Lower lobe of right lung (tissue), 2 donors: ENCODE measurements at regions not wholly inside any gene's neighbourhood (a gene's known extent, or its start where the extent isn't known, plus 50 kb on each side); places are given as distances from the start of the nearest gene placed in this dataset.
"Not testable (repeated sequence)": the region's sequence is repeated elsewhere in the genome, so short reads cannot be mapped to it uniquely, and the experiment has no call there.

ENCODE experiments used
- ATAC-seq, 2 donors: fragments of 200-7000 bp; cut with Tn5 transposase; one replicate each; pipeline ENCODE4 v1.9.1; 2020 to 2022; ENCODE audit warnings: mild to moderate bottlenecking in 2 of 2, moderate library complexity in 2 of 2
- DNase-seq: peaks from one replicate; pipeline ENCODE4 v3.0.0-alpha.2; 2020
- H3K27ac ChIP-seq: fragments of 200-600 bp; one replicate; pipeline ENCODE4 v1.8.0; 2022
- H3K27me3 ChIP-seq: fragments of 200-600 bp; one replicate; pipeline ENCODE4 v1.8.0; 2022; ENCODE audit warnings: low read depth
- H3K36me3 ChIP-seq: fragments of 200-600 bp; one replicate; pipeline ENCODE4 v1.8.0; 2022; ENCODE audit warnings: mild to moderate bottlenecking
- H3K4me1 ChIP-seq: fragments of 200-600 bp; one replicate; pipeline ENCODE4 v1.8.0; 2022
- H3K4me3 ChIP-seq: fragments of 200-600 bp; one replicate; pipeline ENCODE4 v1.8.0; 2022; ENCODE audit warnings: mild to moderate bottlenecking
- H3K9me3 ChIP-seq: fragments of 200-600 bp; one replicate; pipeline ENCODE4 v1.8.0; 2022
- intact Hi-C: fragments of 100-400 bp; cut with DNase I; formaldehyde crosslinking; loops from one replicate; pipeline ENCODE4 v1.11.0; 2022
- TF ChIP-seq, protein P1 (sequence below): fragments of 200-600 bp; IDR thresholded peaks from one replicate; pipeline ENCODE4 v1.8.0; 2022; ENCODE audit warnings: antibody characterized with exemption, mild to moderate bottlenecking
- donor health status: DM: no; HTN: yes; CAD: no; lungs with severe emphysema.

DNA sequence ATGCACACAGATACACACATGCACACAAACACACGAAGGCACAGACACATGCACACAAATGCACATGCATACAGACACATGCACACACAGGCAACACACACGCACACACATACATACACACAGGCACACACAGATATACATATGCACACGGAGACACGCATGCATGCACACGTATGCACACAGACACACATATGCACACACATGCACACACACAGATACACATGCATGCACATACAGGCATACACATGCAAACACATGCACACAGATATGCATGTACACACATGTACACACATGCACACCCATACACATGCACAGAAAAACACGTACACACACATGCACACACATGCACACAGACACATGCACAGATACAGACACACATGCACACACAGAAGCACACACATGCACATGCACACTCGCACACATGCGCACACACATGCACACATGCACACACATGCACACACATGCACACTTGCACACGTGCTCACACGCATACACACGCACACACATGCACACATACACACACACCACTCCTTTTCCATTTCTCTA, 70.8 kb upstream of the ALDH3B2 start:
- Histone ChIP-seq H3K36me3 (no peaks in the 10 kb centered on the region), H3K4me1 (no peaks in the 10 kb centered on the region), H3K4me3 (no peak overlapping the region), H3K9me3 (no peaks in the 10 kb centered on the region), H3K27me3 (no peaks in the 10 kb centered on the region), H3K27ac (no peak overlapping the region)
- intact Hi-C loops = no loop called here
- TF ChIP-seq, protein P1, sequence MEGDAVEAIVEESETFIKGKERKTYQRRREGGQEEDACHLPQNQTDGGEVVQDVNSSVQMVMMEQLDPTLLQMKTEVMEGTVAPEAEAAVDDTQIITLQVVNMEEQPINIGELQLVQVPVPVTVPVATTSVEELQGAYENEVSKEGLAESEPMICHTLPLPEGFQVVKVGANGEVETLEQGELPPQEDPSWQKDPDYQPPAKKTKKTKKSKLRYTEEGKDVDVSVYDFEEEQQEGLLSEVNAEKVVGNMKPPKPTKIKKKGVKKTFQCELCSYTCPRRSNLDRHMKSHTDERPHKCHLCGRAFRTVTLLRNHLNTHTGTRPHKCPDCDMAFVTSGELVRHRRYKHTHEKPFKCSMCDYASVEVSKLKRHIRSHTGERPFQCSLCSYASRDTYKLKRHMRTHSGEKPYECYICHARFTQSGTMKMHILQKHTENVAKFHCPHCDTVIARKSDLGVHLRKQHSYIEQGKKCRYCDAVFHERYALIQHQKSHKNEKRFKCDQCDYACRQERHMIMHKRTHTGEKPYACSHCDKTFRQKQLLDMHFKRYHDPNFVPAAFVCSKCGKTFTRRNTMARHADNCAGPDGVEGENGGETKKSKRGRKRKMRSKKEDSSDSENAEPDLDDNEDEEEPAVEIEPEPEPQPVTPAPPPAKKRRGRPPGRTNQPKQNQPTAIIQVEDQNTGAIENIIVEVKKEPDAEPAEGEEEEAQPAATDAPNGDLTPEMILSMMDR = no peak
- ATAC-seq (no peak), DNase-seq (no peak)

DNA sequence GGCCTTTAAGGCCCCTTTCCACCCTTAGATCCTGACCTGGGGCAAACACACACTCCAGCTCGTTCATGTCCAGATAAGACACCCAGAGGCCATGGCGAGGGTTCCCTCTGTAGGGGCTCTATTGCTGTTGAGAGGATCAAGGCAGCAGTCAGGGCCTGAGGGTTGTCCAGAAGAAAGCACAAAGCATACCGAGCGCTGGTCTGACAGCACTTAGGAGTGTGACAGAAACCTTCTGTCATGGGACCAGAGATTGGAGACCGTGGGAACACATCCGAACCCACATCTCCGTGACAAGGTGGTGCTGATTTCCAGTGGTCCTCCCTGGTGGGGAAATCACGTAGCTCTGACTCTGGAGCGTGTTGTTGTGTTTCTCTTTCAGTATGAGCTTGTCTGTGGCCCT, 69.8 kb upstream of the ALDH3B2 start:
- DNase-seq, ATAC-seq, H3K4me1 ChIP-seq, H3K27ac ChIP-seq, intact Hi-C loops, H3K27me3 ChIP-seq, H3K4me3 ChIP-seq, H3K36me3 ChIP-seq, H3K9me3 ChIP-seq: not testable (repeated sequence)

DNA sequence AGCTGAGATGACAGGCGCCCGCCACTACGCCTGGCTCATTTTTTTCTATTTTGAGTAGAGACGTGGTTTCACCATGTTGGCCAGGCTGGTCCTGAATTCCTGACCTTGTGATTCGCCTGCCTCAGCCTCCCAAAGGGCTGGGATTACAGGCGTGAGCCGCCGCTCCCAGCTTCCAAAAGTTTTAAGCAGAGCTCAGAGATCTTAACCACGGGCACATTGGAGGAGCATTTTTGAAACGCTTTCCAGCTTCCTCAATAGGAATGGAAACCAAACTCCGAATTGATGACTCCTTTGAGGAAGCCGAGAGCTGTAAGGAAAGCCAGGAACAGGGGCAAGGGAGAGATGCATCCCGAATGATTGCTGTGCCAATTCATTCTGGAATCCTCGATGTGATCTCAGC, 63.8 kb upstream of the ALDH3B2 start:
- H3K27me3 ChIP-seq, H3K9me3 ChIP-seq, H3K27ac ChIP-seq, H3K36me3 ChIP-seq, H3K4me3 ChIP-seq, intact Hi-C loops, DNase-seq, H3K4me1 ChIP-seq, ATAC-seq: not testable (repeated sequence)

DNA sequence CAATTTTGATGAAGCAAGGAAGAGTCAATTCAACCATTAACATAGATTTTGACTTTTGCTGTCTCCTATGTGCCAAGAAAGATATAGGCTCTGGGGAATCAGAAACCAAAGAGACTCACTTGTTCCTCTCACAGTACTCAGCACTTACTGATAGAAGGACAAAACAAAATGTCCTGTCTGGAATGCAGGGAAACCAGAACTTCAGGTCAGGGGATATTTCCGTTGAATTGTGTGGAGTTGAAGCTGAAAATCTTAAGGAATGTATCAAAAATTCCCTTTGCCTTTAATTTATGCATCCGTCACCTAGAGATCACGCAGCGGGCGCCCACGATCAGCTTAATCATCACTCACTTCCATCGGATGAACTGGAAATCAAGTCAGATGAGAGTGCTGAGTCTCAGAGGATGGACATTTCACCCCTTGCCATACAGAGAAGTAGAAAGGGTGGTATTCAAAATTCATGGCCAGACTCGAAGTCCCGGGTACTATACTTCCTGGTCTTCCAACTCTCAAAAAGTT, 63.2 kb upstream of the ALDH3B2 start:
- H3K27ac ChIP-seq, H3K36me3 ChIP-seq, intact Hi-C loops, H3K4me3 ChIP-seq, H3K4me1 ChIP-seq, H3K27me3 ChIP-seq, H3K9me3 ChIP-seq, DNase-seq, ATAC-seq: not testable (repeated sequence)

DNA sequence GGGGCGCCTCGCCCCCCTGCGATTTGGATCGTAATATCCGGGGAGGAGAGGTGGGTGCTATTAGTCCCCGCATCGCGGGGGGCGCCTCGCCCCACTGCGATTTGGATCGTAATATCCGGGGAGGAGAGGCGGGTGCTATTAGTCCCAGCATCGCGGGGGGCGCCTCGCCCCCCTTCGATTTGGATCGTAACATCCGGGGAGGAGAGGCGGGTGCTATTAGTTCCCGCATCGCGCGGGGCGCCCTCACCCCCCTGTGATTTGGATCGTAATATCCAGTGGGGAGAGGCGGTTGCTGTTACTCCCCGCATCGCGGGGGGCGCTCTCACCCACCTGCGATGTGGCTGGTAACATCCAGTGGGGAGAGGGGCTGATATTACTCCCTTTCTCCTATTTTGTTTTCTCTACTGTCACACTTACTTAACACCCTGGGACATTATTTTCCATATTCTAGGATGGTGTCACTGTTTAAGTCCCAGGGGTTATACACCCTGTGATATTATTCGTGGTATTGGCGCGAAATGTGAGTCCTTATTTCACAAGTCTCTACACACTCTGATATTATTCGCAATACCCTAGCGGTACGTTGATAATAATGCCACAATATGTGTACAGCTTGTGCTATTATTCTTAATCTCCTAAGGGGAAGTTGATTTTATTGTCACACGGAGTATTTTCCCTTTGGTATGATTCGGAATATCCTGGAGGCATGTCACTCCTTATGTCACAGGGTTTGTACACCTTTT, 57.8 kb upstream of the ALDH3B2 start:
- Histone ChIP-seq H3K27me3 (peaks cover 14% of the 10 kb centered on the region), H3K4me1 (no peaks in the 10 kb centered on the region), H3K4me3 (no peak overlapping the region), H3K36me3 (no peaks in the 10 kb centered on the region), H3K9me3 (no peaks in the 10 kb centered on the region), H3K27ac (no peak overlapping the region)
- ATAC-seq = peak in 1 of 2 donors; percentile 59
- intact Hi-C loops = no loop called here
- TF ChIP-seq, protein P1 = peak; percentile 43
- DNase-seq = no peak

DNA sequence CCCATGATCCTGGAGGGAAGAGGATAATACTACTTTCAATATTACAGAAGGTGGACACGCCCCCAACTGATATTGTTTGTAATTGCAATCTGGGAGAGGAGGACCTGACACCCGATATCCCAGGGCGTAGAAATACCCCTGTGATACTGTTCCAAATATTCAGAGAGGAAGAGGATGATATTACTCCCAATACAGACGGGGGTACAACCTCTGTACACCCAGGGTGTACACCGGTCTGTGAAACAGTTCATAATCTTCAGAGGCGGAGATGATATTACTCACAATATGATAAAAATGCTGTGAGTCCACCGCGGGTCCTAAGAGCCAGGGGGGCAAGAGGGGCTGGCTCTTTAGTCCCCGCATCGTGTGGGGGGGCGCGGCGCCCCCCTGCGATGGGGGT, 57.2 kb upstream of the ALDH3B2 start:
- Histone ChIP-seq H3K4me1 (no peaks in the 10 kb centered on the region), H3K36me3 (no peaks in the 10 kb centered on the region), H3K4me3 (no peak overlapping the region), H3K27ac (no peak overlapping the region), H3K9me3 (no peaks in the 10 kb centered on the region), H3K27me3 (peaks cover 14% of the 10 kb centered on the region)
- intact Hi-C loops = no loop called here
- DNase-seq (no peak), ATAC-seq (no peak)
- TF ChIP-seq, protein P1 = no peak

DNA sequence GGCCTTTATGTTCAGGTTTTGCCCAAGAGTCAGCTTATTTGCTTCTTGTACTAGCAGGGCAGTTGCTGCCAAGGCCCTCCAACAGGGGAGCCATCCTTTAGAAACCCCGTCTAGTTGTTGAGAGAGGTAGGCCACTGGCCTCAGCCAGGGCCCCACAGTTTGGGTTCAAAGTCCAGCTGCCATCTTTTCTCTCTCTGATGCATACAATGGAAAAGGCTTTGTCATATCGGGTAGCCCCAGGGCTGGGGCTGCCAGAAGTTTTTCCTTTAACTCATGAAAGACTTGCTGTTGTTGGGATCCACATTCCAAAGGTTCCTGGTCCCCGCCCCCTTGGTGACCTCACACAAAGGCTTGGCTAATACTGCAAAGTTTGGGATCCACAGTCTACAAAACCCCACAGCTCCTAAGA, 53.7 kb upstream of the ALDH3B2 start:
- H3K4me3 ChIP-seq, DNase-seq, H3K4me1 ChIP-seq, intact Hi-C loops, H3K9me3 ChIP-seq, ATAC-seq, H3K27ac ChIP-seq, H3K36me3 ChIP-seq: not testable (repeated sequence)
- H3K27me3 ChIP-seq = peaks cover 14% of the 10 kb centered on the region

DNA sequence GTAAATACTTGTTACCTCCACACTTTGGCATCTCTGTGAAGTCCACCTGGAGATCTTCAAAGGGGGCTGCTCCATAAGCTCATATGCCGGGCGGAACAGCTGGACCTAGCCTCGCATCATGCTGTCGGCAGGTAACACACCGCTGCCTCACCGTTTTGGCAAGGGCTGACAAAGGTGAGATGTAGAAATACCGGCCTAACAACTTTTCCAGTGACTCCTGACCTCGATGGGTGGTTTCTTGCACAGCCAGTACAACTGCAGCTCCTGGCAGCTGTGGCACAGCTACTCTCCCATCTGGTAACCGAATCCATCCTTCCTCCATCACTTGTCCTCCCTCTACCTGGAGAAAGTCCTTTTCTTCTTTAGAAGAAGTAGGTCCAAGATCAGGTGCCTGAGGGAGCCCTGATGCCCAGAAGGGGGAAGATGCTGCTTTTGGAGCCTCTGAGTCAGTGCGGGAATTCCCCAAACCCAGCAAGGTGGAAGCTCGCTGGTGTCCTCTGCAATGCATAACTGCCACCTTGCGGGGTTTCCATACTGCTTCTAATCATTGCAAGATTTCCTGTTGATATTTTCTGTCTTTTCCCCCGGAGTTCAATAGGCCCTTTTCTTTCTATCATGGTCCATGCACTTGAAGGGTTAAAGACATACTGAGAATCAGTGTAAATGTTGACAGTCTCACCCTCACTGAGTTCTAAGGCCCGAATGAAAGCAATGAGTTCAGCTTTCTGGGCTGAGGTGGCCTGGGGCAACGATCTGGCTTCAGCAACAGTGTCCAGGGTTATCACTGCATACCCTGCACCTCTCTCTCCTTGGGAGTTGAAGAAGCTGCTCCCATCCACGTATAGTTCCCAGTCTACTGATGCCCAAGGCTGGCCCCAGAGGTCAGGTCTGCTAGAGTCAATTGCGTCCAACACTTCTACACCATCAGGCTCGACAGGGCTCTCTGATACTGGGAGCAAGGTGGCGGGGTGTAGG, 52.9 kb upstream of the ALDH3B2 start:
- DNase-seq, intact Hi-C loops, H3K9me3 ChIP-seq: not testable (repeated sequence)

More for the DNA sequence above, 52.9 kb upstream of the ALDH3B2 start:
- H3K27ac ChIP-seq, H3K4me1 ChIP-seq, H3K36me3 ChIP-seq, H3K4me3 ChIP-seq, ATAC-seq: not testable (repeated sequence)
- H3K27me3 ChIP-seq = peaks cover 11% of the 10 kb centered on the region
